Smooth muscle cell (in vitro differentiated cells): ENCODE measurements at regions not wholly inside any gene's neighbourhood (a gene's known extent, or its start where the extent isn't known, plus 50 kb on each side); places are given as distances from the start of the nearest gene placed in this dataset.
"Not testable (repeated sequence)": the region's sequence is repeated elsewhere in the genome, so short reads cannot be mapped to it uniquely, and the experiment has no call there.

Source experiments
- DNase-seq: peaks from one replicate; lab custom pipeline; 2025; ENCODE audit not compliant: unreplicated experiment; lab: John Stamatoyannopoulos, UW
- H2AFZ ChIP-seq: fragments of 200-600 bp; sonication (generic); 2 replicates; pipeline ENCODE4 v1.6.0; 2016; ENCODE audit warnings: antibody characterized with exemption, low read depth, mild to moderate bottlenecking
- H3F3A ChIP-seq: fragments of 200-600 bp; sonication (generic); 2 replicates; pipeline ENCODE4 v1.6.0; 2017; ENCODE audit warnings: antibody characterized with exemption, low read depth
- H3K27ac ChIP-seq: fragments of 200-600 bp; sonication (generic); 2 replicates; pipeline ENCODE4 v1.5.1; 2016; ENCODE audit warnings: low read depth, mild to moderate bottlenecking
- H3K27me3 ChIP-seq: fragments of 200-600 bp; sonication (generic); 2 replicates; pipeline ENCODE4 v1.6.1; 2016; ENCODE audit warnings: low read depth, mild to moderate bottlenecking
- H3K36me3 ChIP-seq: fragments of 200-600 bp; sonication (generic); 2 replicates; pipeline ENCODE4 v1.5.1; 2016; ENCODE audit warnings: low read depth
- H3K4me1 ChIP-seq: fragments of 200-600 bp; sonication (generic); 2 replicates; pipeline ENCODE4 v1.5.1; 2016; ENCODE audit warnings: low read depth
- H3K4me2 ChIP-seq: fragments of 200-600 bp; sonication (generic); 2 replicates; pipeline ENCODE4 v1.6.0; 2016; ENCODE audit warnings: mild to moderate bottlenecking
- H3K4me3 ChIP-seq: fragments of 200-600 bp; sonication (generic); 2 replicates; pipeline ENCODE4 v1.5.1; 2016; ENCODE audit warnings: mild to moderate bottlenecking
- H3K79me2 ChIP-seq: fragments of 200-600 bp; sonication (generic); 2 replicates; pipeline ENCODE4 v1.6.0; 2016; ENCODE audit warnings: low read depth, mild to moderate bottlenecking
- H3K9ac ChIP-seq: fragments of 200-600 bp; sonication (generic); 2 replicates; pipeline ENCODE4 v1.6.0; 2016; ENCODE audit warnings: low read depth
- H3K9me3 ChIP-seq: fragments of 200-600 bp; sonication (generic); replicated peaks from 2 replicates; pipeline ENCODE4 v1.5.1; 2016; ENCODE audit warnings: low read depth
- H4K20me1 ChIP-seq: fragments of 200-600 bp; sonication (generic); 2 replicates; pipeline ENCODE4 v1.6.0; 2016; ENCODE audit warnings: low read depth
- CTCF ChIP-seq: fragments of 200-600 bp; sonication (generic); IDR thresholded peaks from 2 replicates; pipeline ENCODE4 v1.5.1; 2017; ENCODE audit warnings: borderline replicate concordance, mild to moderate bottlenecking, antibody characterized with exemption; ENCODE audit not compliant: insufficient read depth, poor library complexity, severe bottlenecking
- WGBS: methylation state at CpG from one replicate; pipeline ENCODE4 v1.1.7; 2016; ENCODE audit warnings: low lambda C conversion rate; 5-methylcytosine and 5-hydroxymethylcytosine counted together

DNA sequence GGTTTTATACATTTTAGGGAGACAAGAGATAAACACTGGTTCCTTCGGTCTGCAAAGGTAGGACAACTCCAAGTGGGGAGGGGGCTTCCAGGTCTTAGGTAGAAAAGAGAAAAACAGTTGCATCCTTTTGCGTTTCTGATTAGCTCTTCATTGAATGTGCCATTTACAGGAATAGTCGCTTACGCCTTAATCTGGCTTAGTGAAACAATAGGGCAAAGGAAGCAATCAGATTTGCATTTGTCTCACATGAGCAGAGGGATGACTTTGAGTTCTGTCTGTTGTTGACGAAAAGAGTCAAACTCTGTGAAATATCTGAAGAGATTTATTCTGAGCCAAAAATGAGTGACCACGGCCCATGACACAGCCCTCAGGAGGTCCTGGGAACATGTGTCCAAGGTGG lies 166.0 kb upstream of the ATP10A start:
- DNase-seq: no peak
- no peaks in the 10 kb centered on the region for H3F3A ChIP-seq
- WGBS: 95% methylated on average over 6 of the region's 6 CpGs
- H3K27me3 ChIP-seq: no peaks in the 10 kb centered on the region
- H3K9me3 ChIP-seq: no peaks in the 10 kb centered on the region
- no peak overlapping the region for H3K4me3 ChIP-seq
- no peak overlapping the region for H3K27ac ChIP-seq
- no peak for TF ChIP-seq CTCF
- H3K36me3 ChIP-seq: no peaks in the 10 kb centered on the region
- H3K79me2 ChIP-seq: no peaks in the 10 kb centered on the region
- H2AFZ ChIP-seq: no peak overlapping the region
- no peaks in the 10 kb centered on the region for H4K20me1 ChIP-seq
- H3K4me2 ChIP-seq: no peak overlapping the region
- no peak overlapping the region for H3K9ac ChIP-seq
- H3K4me1 ChIP-seq: peaks cover 16% of the 10 kb centered on the region

DNA sequence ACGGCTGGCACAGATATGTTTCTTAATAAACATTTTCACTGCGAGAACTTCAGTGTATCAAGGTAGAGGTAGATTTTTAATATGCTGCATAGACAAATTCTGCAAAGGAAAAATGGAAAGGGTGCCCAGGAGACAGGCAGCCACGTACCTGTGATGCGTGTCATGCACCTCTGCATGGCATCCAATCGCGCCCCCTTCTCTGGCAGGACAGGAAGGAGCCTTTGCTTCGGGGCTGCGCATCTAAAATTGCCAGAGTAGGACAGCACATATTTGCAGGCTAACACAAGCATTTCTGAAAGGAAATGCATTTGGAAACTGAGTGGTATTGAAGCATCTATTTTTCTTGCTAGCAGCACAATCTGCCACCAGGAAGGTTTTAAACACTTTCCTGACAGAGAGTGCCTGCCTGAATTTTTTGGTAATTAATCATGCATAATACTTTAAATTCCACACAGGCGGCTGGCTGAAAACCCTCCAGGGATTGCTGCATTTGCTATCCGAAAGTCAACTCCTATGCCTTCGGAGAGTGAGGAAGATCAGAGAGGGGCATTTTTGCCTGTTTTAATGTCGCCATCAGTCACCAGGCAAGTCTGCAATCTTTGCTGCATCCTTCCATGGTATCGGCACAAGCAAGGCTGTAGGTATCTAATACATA lies 165.1 kb upstream of the ATP10A start:
- no peaks in the 10 kb centered on the region for H3K36me3 ChIP-seq
- peak overlapping the region; percentile 71 for H3K4me2 ChIP-seq
- no peak overlapping the region for H3K27ac ChIP-seq
- no peak for TF ChIP-seq CTCF
- H3F3A ChIP-seq: no peaks in the 10 kb centered on the region
- H3K4me3 ChIP-seq: no peak overlapping the region
- H2AFZ ChIP-seq: no peak overlapping the region
- H3K9me3 ChIP-seq: no peaks in the 10 kb centered on the region
- 58% methylated on average over 13 of the region's 13 CpGs for WGBS
- no peak overlapping the region for H3K9ac ChIP-seq
- H3K27me3 ChIP-seq: no peaks in the 10 kb centered on the region
- peaks cover 16% of the 10 kb centered on the region for H3K4me1 ChIP-seq
- DNase-seq: no peak
- no peaks in the 10 kb centered on the region for H3K79me2 ChIP-seq
- no peaks in the 10 kb centered on the region for H4K20me1 ChIP-seq

- not testable (repeated sequence) for H3K4me3 ChIP-seq, H3K79me2 ChIP-seq, H3K9me3 ChIP-seq, H3F3A ChIP-seq, H3K27me3 ChIP-seq, DNase-seq, H3K36me3 ChIP-seq, H3K4me2 ChIP-seq, H2AFZ ChIP-seq, H4K20me1 ChIP-seq
- peak overlapping the region; percentile 79 for H3K27ac ChIP-seq
- peaks cover 16% of the 10 kb centered on the region for H3K4me1 ChIP-seq
- H3K9ac ChIP-seq: peak overlapping the region; percentile 47
- 65% methylated on average over 3 of the region's 3 CpGs for WGBS
Observed at GRCh38 chr15:26026671-26027070, 163.5 kb upstream of the ATP10A start.

DNA sequence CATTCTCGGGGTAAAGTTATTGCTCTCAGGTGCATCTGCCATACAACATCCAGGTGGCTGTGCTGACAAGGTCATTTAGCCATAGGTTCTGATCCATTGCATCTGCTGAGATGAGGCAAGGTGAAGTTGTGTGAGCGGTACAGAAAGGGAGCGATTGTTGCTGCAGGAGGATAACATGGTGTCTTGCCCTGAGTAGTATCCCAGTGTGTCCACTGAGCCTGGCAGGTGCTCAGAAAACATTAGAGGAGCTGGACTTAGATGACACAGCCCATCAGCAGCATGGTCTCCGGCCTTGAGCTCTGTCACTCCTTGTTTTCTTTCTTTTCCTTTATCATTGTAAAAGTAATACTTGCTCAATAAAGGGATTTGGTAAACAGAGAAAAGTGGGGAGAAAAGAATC lies 161.1 kb upstream of the ATP10A start:
- H3K9ac ChIP-seq: no peak overlapping the region
- H4K20me1 ChIP-seq: no peaks in the 10 kb centered on the region
- no peak overlapping the region for H2AFZ ChIP-seq
- no peaks in the 10 kb centered on the region for H3K79me2 ChIP-seq
- peaks cover 12% of the 10 kb centered on the region for H3K4me1 ChIP-seq
- DNase-seq: no peak
- no peak overlapping the region for H3K4me3 ChIP-seq
- no peaks in the 10 kb centered on the region for H3K36me3 ChIP-seq
- H3F3A ChIP-seq: no peaks in the 10 kb centered on the region
- 93% methylated on average over 4 of the region's 4 CpGs for WGBS
- H3K9me3 ChIP-seq: no peaks in the 10 kb centered on the region
- TF ChIP-seq CTCF: no peak
- no peak overlapping the region for H3K27ac ChIP-seq
- H3K27me3 ChIP-seq: no peaks in the 10 kb centered on the region
- H3K4me2 ChIP-seq: no peak overlapping the region
